Head of caudate nucleus (tissue), 42 donors: ENCODE measurements at regions not wholly inside any gene's neighbourhood (a gene's known extent, or its start where the extent isn't known, plus 50 kb on each side); places are given as distances from the start of the nearest gene placed in this dataset.
A peak's percentile ranks its signal among the peaks of the same experiment; 100 is the strongest.

ENCODE experiments used
- DNase-seq, 42 donors: peaks; one replicate each; pipeline versions ENCODE4 v3.0.0 to v3.0.0-alpha.2; 2020 to 2021; ENCODE audit warnings: mixed read lengths in 7 of 42
- intact Hi-C: fragments of 100-400 bp; cut with DNase I; formaldehyde crosslinking; loops from one replicate; pipeline ENCODE4 v1.15.0; 2022

GRCh38 chr3:59654480-59655417, 604.9 kb upstream of the CFAP20DC start:
- peak in 1 of 42 donors; percentile 9 for DNase-seq
- intact Hi-C loops, result no loop called here

- intact Hi-C loops, result no loop called here
- peak in 1 of 42 donors; percentile 15 for DNase-seq
These were observed 604.3 kb upstream of the CFAP20DC start for GRCh38 chr3:59654123-59654479.

GRCh38 chr3:59653405-59654122, 603.7 kb upstream of the CFAP20DC start:
- intact Hi-C loops, result no loop called here
- DNase-seq, result no peak

DNA sequence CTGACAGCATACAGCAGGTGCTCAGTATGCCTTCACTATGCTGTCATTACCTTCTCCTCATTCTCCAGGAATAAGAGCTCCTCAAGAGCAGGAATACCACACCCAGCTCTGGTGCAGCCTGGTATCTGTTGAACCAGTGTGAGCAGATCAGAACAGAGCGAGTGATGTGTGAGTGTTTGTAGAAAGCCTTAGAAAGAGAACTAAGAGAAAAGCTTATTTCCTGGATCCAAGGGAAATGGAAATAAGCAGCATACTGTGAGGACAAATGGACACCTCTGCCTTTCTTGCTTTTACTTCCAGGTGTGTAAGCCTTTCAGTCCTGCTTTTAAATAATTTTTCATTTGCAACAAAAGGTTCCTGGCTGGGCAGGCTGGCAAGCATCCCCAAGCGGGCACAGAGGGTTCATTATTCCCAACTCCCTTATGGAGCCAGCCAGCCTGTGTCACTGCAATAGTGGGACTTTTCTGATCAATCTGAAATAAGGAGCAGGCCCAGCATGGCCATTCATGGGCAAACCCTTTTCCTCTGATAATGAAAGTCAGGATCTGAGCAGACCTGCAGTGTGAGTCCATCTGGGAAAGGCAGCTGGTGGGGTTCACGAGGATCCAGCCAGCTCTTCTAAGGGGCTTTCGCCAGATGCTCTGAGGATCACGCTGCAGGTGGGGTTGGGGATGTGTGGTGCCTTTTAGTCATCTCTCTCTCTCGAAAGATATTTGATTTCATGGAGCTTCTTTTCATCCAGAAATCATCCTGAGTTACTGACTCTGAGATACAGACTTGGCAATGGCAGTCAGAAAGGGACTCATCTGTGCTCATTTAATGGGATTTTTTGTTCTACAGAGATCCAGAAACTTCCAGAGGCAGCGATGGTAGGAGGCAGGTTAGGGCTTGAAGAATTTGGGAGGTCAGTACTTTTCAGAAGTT, 594.9 kb upstream of the CFAP20DC start:
- intact Hi-C loops, result no loop called here
- DNase-seq, result peak in 35 of 42 donors; percentile 7 to 72 (median 36)

GRCh38 chr3:59641169-59641899, 591.5 kb upstream of the CFAP20DC start:
- intact Hi-C loops, result no loop called here
- no peak for DNase-seq

- intact Hi-C loops, result no loop called here
- DNase-seq, result no peak
These were observed 583.1 kb upstream of the CFAP20DC start for GRCh38 chr3:59632760-59633573.

DNA sequence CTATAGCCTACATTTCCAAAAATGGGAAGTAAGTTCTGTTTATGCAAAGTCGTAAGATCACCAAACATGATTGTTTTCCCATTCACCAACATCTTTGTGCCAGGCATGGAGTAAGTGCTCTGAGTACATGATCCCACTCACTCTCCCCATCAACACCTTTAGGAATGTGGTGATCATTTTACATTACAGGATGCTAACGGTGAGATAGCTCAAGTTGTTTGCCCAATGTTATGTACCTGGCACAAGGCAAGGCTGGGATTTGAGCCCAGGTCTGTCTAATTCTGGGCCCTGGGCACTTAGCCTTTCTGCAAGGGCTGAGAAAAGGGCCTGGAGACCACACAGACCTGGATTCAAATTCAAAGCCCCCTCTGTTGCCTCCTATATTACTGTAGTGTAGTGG, 581.7 kb upstream of the CFAP20DC start:
- intact Hi-C loops, result no loop called here
- DNase-seq, result no peak

DNA sequence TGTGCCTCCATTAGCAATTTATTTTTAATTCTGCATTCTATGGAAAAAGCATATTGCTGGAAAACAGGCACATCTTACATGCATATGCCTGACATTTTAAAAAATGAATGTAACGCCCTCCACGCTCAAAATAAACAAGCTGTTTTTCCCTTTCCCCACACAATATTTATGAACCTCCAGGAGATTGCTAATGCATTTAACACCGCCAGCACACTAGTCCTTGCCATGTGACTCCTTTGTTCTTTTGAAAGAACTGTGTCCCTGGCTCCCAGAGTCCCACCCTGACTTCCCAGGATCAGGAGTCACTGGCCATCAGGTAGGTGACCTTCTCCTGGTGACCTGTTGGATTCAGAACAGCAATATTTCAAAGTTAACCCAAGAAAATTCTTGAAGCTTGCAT, 571.2 kb upstream of the CFAP20DC start:
- no peak for DNase-seq
- intact Hi-C loops, result no loop called here

GRCh38 chr3:59620325-59620724, 570.5 kb upstream of the CFAP20DC start:
- no peak for DNase-seq
- intact Hi-C loops, result no loop called here

- intact Hi-C loops, result no loop called here
- DNase-seq, result no peak
These were observed 562.6 kb upstream of the CFAP20DC start for GRCh38 chr3:59612444-59612715.

DNA sequence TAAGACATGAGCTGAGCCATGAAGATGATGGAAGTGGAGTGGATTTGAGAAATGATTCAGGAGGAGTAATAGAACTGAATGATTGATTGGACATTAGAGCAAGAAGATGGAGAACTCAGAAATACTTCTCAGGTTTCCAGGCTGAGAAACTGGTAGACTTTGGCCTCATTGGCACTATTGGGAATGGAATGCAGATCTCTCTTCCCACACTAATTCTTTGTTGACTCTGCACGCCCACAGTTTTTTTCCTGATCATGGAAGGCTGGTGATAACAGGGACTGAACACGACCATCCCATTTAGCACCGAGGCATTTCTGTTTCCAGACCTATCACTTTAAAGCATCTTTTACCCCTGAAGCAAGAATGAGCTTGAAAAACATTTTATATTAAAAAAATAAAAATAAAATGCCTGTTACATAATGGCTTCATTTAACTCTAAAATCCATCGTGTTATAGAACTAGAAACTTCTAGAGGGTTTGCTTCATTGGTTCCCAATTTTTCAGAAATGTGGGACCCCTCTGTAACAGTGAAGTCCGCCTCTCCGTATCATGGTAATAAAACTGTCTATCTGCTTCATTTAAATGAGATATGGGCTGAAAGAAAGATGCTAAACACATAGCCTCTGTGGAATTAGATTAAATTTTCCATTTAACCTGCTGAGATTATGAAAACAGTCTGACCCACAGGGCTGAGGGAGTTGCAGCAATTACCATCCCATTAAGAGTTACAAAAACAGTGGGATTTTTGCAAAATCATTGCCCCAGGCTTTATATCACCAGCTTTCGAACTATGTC, 562.0 kb upstream of the CFAP20DC start:
- DNase-seq, result no peak
- intact Hi-C loops, result no loop called here

GRCh38 chr3:59609657-59610348, 560.0 kb upstream of the CFAP20DC start:
- intact Hi-C loops, result no loop called here
- no peak for DNase-seq

GRCh38 chr3:59608356-59608755, 558.5 kb upstream of the CFAP20DC start:
- DNase-seq, result no peak
- intact Hi-C loops, result no loop called here

DNA sequence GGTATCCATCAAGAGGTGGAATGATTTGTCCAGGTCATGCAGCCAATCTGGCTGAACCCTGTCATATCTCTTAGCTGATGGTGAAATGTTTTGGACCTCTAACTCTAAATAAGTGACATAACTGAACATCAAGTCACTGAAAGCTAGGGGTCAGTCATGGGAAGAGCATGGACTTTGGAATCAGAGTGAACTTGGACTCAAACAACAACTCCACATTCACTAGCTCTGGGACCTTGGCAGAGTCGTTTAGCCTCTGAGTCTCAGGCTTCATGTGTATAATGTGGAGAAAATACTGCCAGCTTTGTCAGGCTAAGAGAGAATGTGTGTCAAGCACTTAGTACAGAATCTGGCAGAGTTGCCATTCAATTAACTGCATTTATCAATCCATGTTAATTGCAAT, 557.8 kb upstream of the CFAP20DC start:
- peak in 2 of 42 donors; percentile 13 to 22 for DNase-seq
- intact Hi-C loops, result no loop called here

DNA sequence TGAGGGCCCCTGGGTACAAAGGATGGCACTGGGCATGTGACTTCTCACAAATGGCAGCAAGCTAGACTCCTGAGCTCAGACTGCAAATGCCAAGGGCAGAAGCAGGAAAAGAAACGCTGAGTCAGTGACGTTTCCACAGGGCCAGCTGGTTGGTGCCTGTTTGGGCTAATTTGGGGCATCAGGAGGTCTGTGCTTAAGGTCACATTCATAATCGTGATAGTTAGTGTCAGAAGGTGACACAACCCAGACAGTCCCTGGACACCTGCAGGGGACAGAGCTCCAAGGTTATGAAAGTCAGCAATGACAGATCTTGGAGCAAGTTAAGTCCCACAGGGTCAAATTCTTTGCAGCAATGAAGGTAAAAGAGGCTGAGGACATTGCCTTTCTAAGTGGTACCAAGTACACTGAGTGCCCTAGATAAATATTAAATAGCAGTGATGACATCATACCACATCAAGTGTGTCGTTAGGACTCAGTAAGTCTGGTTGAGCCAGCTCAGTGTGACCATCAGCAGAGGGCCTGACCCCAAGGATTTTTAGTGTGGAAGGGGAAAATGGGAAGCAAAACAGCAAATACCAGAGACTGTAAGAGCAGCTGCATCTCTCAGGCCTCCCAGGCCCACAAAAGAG, 556.9 kb upstream of the CFAP20DC start:
- no peak for DNase-seq

GRCh38 chr3:59605944-59606534, 556.2 kb upstream of the CFAP20DC start:
- intact Hi-C loops, result no loop called here
- DNase-seq, result no peak

More for the DNA sequence above, 556.9 kb upstream of the CFAP20DC start:
- intact Hi-C loops, result no loop called here
